H1 (cell line): ENCODE measurements at regions not wholly inside any gene's neighbourhood (a gene's known extent, or its start where the extent isn't known, plus 50 kb on each side); places are given as distances from the start of the nearest gene placed in this dataset.

Experiments
- ASH2L ChIP-seq: fragments of 200-600, 300-600 bp; sonication (generic); IDR thresholded peaks from one replicate; pipeline ENCODE4 v1.7.1; 2017; ENCODE audit warnings: low read length
- EGR1 ChIP-seq: IDR thresholded peaks from 2 replicates; pipeline ENCODE4 v1.6.1; 2011; ENCODE audit warnings: low read depth, low read length, borderline replicate concordance
- JUND ChIP-seq: IDR thresholded peaks from 2 replicates; pipeline ENCODE4 v1.6.1; 2011; ENCODE audit warnings: mild to moderate bottlenecking, improper control_type of control experiment, low read length
- NANOG ChIP-seq: IDR thresholded peaks from 2 replicates; pipeline ENCODE4 v1.6.1; 2011; ENCODE audit warnings: low read length, low read depth, mild to moderate bottlenecking, inconsistent platforms; ENCODE audit not compliant: insufficient read depth, poor library complexity, severe bottlenecking
- PHF8 ChIP-seq: fragments of 200-600 bp; sonication (generic); conservative IDR thresholded peaks from 2 replicates; pipeline ENCODE4 v1.7.1; 2012; ENCODE audit warnings: low read depth, mild to moderate bottlenecking, inconsistent platforms, low read length, moderate library complexity
- POLR2A ChIP-seq, 2 experiments: IDR thresholded peaks; 1 replicate in 1 of 2; 2 replicates in 1 of 2; pipeline ENCODE4 v1.6.1; 2011; ENCODE audit warnings: low read depth in 2 of 2, low read length in 2 of 2, mild to moderate bottlenecking in 2 of 2; ENCODE audit errors: control extremely low read depth in 1 of 2
- TAF1 ChIP-seq: IDR thresholded peaks from 2 replicates; pipeline ENCODE4 v1.6.1; 2011; ENCODE audit warnings: mild to moderate bottlenecking, low read depth, low read length
- TCF12 ChIP-seq: IDR thresholded peaks from 2 replicates; pipeline ENCODE4 v1.6.1; 2011; ENCODE audit warnings: low read depth, mild to moderate bottlenecking, low read length
- YY1 ChIP-seq: IDR thresholded peaks from 2 replicates; pipeline ENCODE4 v1.6.1; 2011; ENCODE audit warnings: low read depth, mild to moderate bottlenecking, low read length
- ZNF274 ChIP-seq: IDR thresholded peaks from 2 replicates; pipeline ENCODE4 v1.7.0; 2012; ENCODE audit warnings: low read length, borderline replicate concordance; ENCODE audit errors: extremely low read depth
- TF ChIP-seq, protein P1 (sequence below), 3 experiments: IDR thresholded peaks; 1 replicate in 2 of 3; 2 replicates in 1 of 3; pipeline versions ENCODE4 v1.5.1 to v1.6.1; 2011; ENCODE audit warnings: low read length in 3 of 3, mild to moderate bottlenecking in 3 of 3, inconsistent platforms in 2 of 3, low read depth in 1 of 3, moderate library complexity in 1 of 3; ENCODE audit not compliant: insufficient read depth in 1 of 3; ENCODE audit errors: control extremely low read depth in 1 of 3
- TF ChIP-seq, protein P2 (sequence below): IDR thresholded peaks from 2 replicates; pipeline ENCODE4 v1.6.1; 2011; ENCODE audit warnings: low read length, improper control_type of control experiment

DNA sequence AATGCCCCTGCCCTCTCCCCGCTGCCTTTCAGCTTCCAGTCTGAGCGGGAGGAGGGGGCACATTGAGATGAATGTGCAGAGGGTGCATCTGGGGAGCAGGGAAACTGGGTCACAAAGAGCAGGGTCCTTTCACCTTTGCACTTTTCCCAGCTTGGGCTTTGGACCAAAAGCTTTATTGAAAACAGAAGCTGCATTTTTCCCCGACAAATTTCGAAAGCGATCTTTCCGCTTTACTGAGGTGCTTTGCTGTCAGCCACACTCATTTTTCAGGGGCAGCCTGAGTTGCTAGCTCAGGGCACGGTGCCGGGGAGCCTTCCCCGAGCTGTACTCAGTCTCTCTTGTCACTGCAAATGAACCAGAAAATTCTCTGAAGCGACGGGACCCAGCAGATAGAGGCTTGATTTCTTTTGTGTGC is 283.7 kb upstream of the SOX4 start:
- TF ChIP-seq EGR1 = no peak
- no peak for TF ChIP-seq YY1
- TF ChIP-seq, protein P1, sequence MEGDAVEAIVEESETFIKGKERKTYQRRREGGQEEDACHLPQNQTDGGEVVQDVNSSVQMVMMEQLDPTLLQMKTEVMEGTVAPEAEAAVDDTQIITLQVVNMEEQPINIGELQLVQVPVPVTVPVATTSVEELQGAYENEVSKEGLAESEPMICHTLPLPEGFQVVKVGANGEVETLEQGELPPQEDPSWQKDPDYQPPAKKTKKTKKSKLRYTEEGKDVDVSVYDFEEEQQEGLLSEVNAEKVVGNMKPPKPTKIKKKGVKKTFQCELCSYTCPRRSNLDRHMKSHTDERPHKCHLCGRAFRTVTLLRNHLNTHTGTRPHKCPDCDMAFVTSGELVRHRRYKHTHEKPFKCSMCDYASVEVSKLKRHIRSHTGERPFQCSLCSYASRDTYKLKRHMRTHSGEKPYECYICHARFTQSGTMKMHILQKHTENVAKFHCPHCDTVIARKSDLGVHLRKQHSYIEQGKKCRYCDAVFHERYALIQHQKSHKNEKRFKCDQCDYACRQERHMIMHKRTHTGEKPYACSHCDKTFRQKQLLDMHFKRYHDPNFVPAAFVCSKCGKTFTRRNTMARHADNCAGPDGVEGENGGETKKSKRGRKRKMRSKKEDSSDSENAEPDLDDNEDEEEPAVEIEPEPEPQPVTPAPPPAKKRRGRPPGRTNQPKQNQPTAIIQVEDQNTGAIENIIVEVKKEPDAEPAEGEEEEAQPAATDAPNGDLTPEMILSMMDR (IDR thresholded peaks at IDR 0.05; ENCODE audit: control extremely low read depth in 1 of 3, insufficient read depth in 1 of 3, low read depth in 1 of 3, low read length in 3 of 3) = no peak
- TF ChIP-seq TAF1 = no peak
- TF ChIP-seq NANOG = no peak
- no peak for TF ChIP-seq PHF8
- no peak for TF ChIP-seq JUND
- TF ChIP-seq ASH2L = no peak
- no peak for TF ChIP-seq ZNF274
- no peak for TF ChIP-seq TCF12
- TF ChIP-seq, protein P2, sequence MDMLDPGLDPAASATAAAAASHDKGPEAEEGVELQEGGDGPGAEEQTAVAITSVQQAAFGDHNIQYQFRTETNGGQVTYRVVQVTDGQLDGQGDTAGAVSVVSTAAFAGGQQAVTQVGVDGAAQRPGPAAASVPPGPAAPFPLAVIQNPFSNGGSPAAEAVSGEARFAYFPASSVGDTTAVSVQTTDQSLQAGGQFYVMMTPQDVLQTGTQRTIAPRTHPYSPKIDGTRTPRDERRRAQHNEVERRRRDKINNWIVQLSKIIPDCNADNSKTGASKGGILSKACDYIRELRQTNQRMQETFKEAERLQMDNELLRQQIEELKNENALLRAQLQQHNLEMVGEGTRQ = no peak
- TF ChIP-seq POLR2A (IDR thresholded peaks at IDR 0.05; ENCODE audit: control extremely low read depth in 1 of 2, low read depth in 2 of 2, low read length in 2 of 2) = no peak
